Prostate gland (tissue), 2 donors: ENCODE measurements at regions not wholly inside any gene's neighbourhood (a gene's known extent, or its start where the extent isn't known, plus 50 kb on each side); places are given as distances from the start of the nearest gene placed in this dataset.

Experiments used
- DNase-seq: peaks from one replicate; pipeline ENCODE4 v3.0.0-alpha.2; 2019; ENCODE audit warnings: low spot score
- H3K27ac ChIP-seq, 2 donors: fragments of 200-600 bp; sonication (generic); 2 replicates each; pipeline ENCODE4 v1.5.1; 2017 to 2019
- H3K27me3 ChIP-seq: fragments of 200-600 bp; sonication (generic); replicated peaks from 2 replicates; pipeline ENCODE4 v1.5.1; 2019; ENCODE audit not compliant: insufficient read depth
- H3K36me3 ChIP-seq, 2 donors: fragments of 200-600 bp; sonication (generic); 1 replicate in 1 of 2; 2 replicates in 1 of 2; pipeline versions ENCODE4 v1.5.1 to v1.8.1; 2017 to 2019
- H3K4me1 ChIP-seq: fragments of 200-600 bp; sonication (generic); replicated peaks from 2 replicates; pipeline ENCODE4 v1.5.1; 2019
- H3K4me3 ChIP-seq, 2 donors: fragments of 200-600 bp; sonication (generic); 2 replicates each; pipeline ENCODE4 v1.5.1; 2017 to 2019
- H3K9me3 ChIP-seq: fragments of 200-600 bp; sonication (generic); 2 replicates; pipeline ENCODE4 v1.5.1; 2017
- CTCF ChIP-seq, 4 experiments: fragments of 200-600 bp in 2 of 4; fragments of 450-650 bp in 2 of 4; sonication (generic) in 2 of 4; IDR thresholded peaks; 1 replicate in 3 of 4; 2 replicates in 1 of 4; pipeline ENCODE4 v1.5.1; 2016 to 2019; ENCODE audit warnings: antibody characterized with exemption in 4 of 4, mild to moderate bottlenecking in 2 of 4, moderate library complexity in 2 of 4
- POLR2A ChIP-seq: fragments of 450-650 bp; IDR thresholded peaks from one replicate; pipeline ENCODE4 v1.6.1; 2016; ENCODE audit warnings: antibody characterized with exemption, mild to moderate bottlenecking
- POLR2AphosphoS5 ChIP-seq: sonication (generic); formaldehyde crosslinking; IDR thresholded peaks from one replicate; pipeline ENCODE4 v1.6.1; 2017; ENCODE audit warnings: antibody characterized with exemption
- WGBS: methylation state at CpG from one replicate; pipeline ENCODE4 v1.1.5; 2018; 5-methylcytosine and 5-hydroxymethylcytosine counted together
- intact Hi-C: fragments of 100-400 bp; cut with DNase I; formaldehyde crosslinking; loops from one replicate; pipeline ENCODE4 v1.14.2; 2022

GRCh38 chr7:112855227-112855626 is 65.0 kb upstream of the TMEM168 start:
- Histone ChIP-seq H3K27me3 (no peaks in the 10 kb centered on the region), H3K27ac (no peak overlapping the region), H3K36me3 (no peaks in the 10 kb centered on the region), H3K9me3 (no peaks in the 10 kb centered on the region), H3K4me3 (no peak overlapping the region), H3K4me1 (no peaks in the 10 kb centered on the region)
- WGBS, result 73% methylated on average over 3 of the region's 3 CpGs
- TF ChIP-seq CTCF (IDR thresholded peaks at IDR 0.05) (no peak), POLR2AphosphoS5 (no peak), POLR2A (no peak)
- DNase-seq, result no peak
- intact Hi-C loops, result no loop called here

GRCh38 chr7:112854169-112854568 is 64.0 kb upstream of the TMEM168 start:
- Histone ChIP-seq H3K27me3 (no peaks in the 10 kb centered on the region), H3K4me3 (no peak overlapping the region), H3K9me3 (no peaks in the 10 kb centered on the region), H3K36me3 (no peaks in the 10 kb centered on the region), H3K27ac (no peak overlapping the region), H3K4me1 (no peaks in the 10 kb centered on the region)
- no peak for DNase-seq
- no peak for TF ChIP-seq CTCF (IDR thresholded peaks at IDR 0.05)
- no peak for TF ChIP-seq POLR2AphosphoS5
- no peak for TF ChIP-seq POLR2A
- intact Hi-C loops, result no loop called here

- no peaks in the 10 kb centered on the region for H3K4me1 ChIP-seq
- intact Hi-C loops, result no loop called here
Observed at GRCh38 chr7:112853422-112853821, 63.2 kb upstream of the TMEM168 start.

GRCh38 chr7:112843151-112843550 is 53.0 kb upstream of the TMEM168 start:
- DNase-seq, result no peak
- no peaks in the 10 kb centered on the region for H3K4me1 ChIP-seq
- no peak overlapping the region for H3K27ac ChIP-seq
- H3K9me3 ChIP-seq, result no peaks in the 10 kb centered on the region
- intact Hi-C loops, result no loop called here
- no peaks in the 10 kb centered on the region for H3K27me3 ChIP-seq
- no peak for TF ChIP-seq POLR2AphosphoS5
- TF ChIP-seq POLR2A, result no peak
- TF ChIP-seq CTCF (IDR thresholded peaks at IDR 0.05), result no peak
- no peaks in the 10 kb centered on the region for H3K36me3 ChIP-seq
- 97% methylated on average over 1 of the region's 1 CpG for WGBS
- H3K4me3 ChIP-seq, result no peak overlapping the region

More at GRCh38 chr7:112853422-112853821, 63.2 kb upstream of the TMEM168 start:
- no peak overlapping the region for H3K4me3 ChIP-seq
- no peak for DNase-seq
- H3K27me3 ChIP-seq, result no peaks in the 10 kb centered on the region
- H3K27ac ChIP-seq, result no peak overlapping the region
- H3K9me3 ChIP-seq, result no peaks in the 10 kb centered on the region
- no peaks in the 10 kb centered on the region for H3K36me3 ChIP-seq
- TF ChIP-seq POLR2AphosphoS5, result no peak
- no peak for TF ChIP-seq POLR2A
- no peak for TF ChIP-seq CTCF (IDR thresholded peaks at IDR 0.05)
